ENCODE measurements at regions not wholly inside any gene's neighbourhood (a gene's known extent, or its start where the extent isn't known, plus 50 kb on each side); places are given as distances from the start of the nearest gene placed in this dataset.

DNA sequence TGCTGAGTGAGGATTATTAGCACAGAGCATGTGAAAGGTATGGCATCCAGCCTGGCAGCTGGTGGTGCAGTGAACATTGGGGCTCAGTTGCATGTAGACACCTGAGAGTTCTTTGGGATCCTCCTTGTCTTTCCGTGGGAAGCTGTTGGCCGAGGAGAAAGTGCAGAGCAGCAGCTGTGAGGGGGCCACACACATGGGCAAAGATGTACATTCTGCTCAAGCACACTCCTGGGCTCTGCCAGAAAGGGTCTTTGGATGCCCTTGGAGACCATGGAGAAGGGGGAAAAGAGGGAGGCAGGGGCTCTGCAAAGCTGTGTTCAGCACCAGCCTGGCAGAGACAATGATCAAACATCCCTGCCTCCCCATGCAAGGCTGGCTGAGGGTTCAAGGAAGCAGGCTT, 138.7 kb upstream of the PITX1 start:
- whole genome bisulfite sequencing (ENCODE audit: low lambda C conversion rate): 63% methylated on average over 2 of the region's 2 CpGs
- Histone ChIP-seq H3K4me2 (no peak overlapping the region), H3K79me2 (ENCODE audit: insufficient read depth) (no peaks in the 10 kb centered on the region), H3K27ac (ENCODE audit: low read depth in 2 of 2, low read length in 1 of 2) (no peak overlapping the region), H3K27me3 (ENCODE audit: insufficient read depth) (peaks cover 14% of the 10 kb centered on the region; the same call in 1 of the 2 replicates), H3K9me3 (no peaks in the 10 kb centered on the region), H3K4me3 (ENCODE audit: low read depth in 2 of 2, low read length in 1 of 2) (no peak overlapping the region), H3K9ac (no peak overlapping the region), H3K4me1 (ENCODE audit: control insufficient read depth in 1 of 2, insufficient read depth in 2 of 2, low read depth in 1 of 2, low read length in 1 of 2) (peaks cover 0 to 2% of the 10 kb centered on the region in 2 experiments; a peak in 1 of 4 replicates), H2AFZ (ENCODE audit: low read depth) (no peak overlapping the region), H4K20me1 (ENCODE audit: insufficient read depth) (no peaks in the 10 kb centered on the region), H3K36me3 (replicated peaks in 1 of 2; ENCODE audit: control insufficient read depth in 1 of 2, insufficient read depth in 2 of 2, low read length in 1 of 2) (no peaks in the 10 kb centered on the region), H3F3A (replicated peaks; ENCODE audit: insufficient read depth) (no peaks in the 10 kb centered on the region), H3K9me2 (no peaks in the 10 kb centered on the region)
- ChIA-PET CTCF (interaction anchor here (0.9 kb wide), 1 partner anchor 19 kb away, joined by 4 read pairs; no protein-coding TSS in a partner anchor), POLR2A (no interaction called here)
- no peak for TF ChIP-seq POLR2AphosphoS5 (IDR thresholded peaks at IDR 0.05; ENCODE audit: low read depth, low read length)
- no peak for TF ChIP-seq RFX5 (IDR thresholded peaks at IDR 0.05; ENCODE audit: low read length)
- no peak for TF ChIP-seq TCF12 (IDR thresholded peaks at IDR 0.05)
- no peak for TF ChIP-seq NFIC (IDR thresholded peaks at IDR 0.05; ENCODE audit: borderline replicate concordance)
- no peak for TF ChIP-seq PBX3 (IDR thresholded peaks at IDR 0.05)
- no peak for TF ChIP-seq MXI1 (IDR thresholded peaks at IDR 0.05; ENCODE audit: low read depth, low read length)
- TF ChIP-seq RXRA (IDR thresholded peaks at IDR 0.05; ENCODE audit: borderline replicate concordance, low read depth): no peak
- TF ChIP-seq MEF2A (IDR thresholded peaks at IDR 0.05; ENCODE audit: borderline replicate concordance, low read depth): no peak
- no peak for TF ChIP-seq EZH2phosphoT487 (IDR thresholded peaks at IDR 0.05; ENCODE audit: borderline replicate concordance, low read depth)
- no peak for TF ChIP-seq USF1 (IDR thresholded peaks at IDR 0.05; ENCODE audit: borderline replicate concordance, low read depth)
- no peak for TF ChIP-seq JUND (IDR thresholded peaks at IDR 0.05)
- TF ChIP-seq ZBTB33 (IDR thresholded peaks at IDR 0.05; ENCODE audit: borderline replicate concordance, low read depth): no peak
- no peak for DNase-seq

DNA sequence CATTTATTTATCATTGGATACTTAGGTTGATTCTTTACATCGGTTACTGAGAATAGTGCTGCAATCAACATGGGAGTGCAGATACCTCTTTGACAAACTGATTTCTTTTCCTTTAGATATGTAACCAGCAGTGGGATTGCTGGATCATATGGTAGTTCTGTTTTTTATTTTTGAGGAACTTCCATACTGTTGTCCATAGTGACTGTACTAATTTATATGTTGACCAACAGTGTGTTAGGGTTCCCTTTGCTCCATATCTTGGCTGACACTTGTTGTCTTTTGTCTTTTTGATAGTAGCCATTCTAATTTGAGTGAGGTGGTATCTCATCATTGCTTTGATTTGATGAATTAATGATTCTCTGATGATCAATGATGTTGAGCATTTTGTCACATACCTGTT, 137.3 kb upstream of the PITX1 start:
- H3K79me2 ChIP-seq (ENCODE audit: insufficient read depth): no peaks in the 10 kb centered on the region
- peaks cover 24% of the 10 kb centered on the region for H3K27me3 ChIP-seq (ENCODE audit: insufficient read depth)
- no peaks in the 10 kb centered on the region for H3K9me2 ChIP-seq
- ChIA-PET CTCF (no interaction called here), POLR2A (no interaction called here)
- WGBS (ENCODE audit: low lambda C conversion rate): 76% methylated on average over 1 of the region's 1 CpG
- no peak overlapping the region for H2AFZ ChIP-seq (ENCODE audit: low read depth)
- no peaks in the 10 kb centered on the region for H3K36me3 ChIP-seq (replicated peaks in 1 of 2; ENCODE audit: control insufficient read depth in 1 of 2, insufficient read depth in 2 of 2, low read length in 1 of 2)
- H3K4me3 ChIP-seq (ENCODE audit: low read depth in 2 of 2, low read length in 1 of 2): no peak overlapping the region
- H3K27ac ChIP-seq (ENCODE audit: low read depth in 2 of 2, low read length in 1 of 2): no peak overlapping the region
- H3K4me1 ChIP-seq (ENCODE audit: control insufficient read depth in 1 of 2, insufficient read depth in 2 of 2, low read depth in 1 of 2, low read length in 1 of 2): peaks cover 0 to 2% of the 10 kb centered on the region in 2 experiments; a peak in 1 of 4 replicates
- no peaks in the 10 kb centered on the region for H3K9me3 ChIP-seq
- H3K4me2 ChIP-seq: no peak overlapping the region
- H3K9ac ChIP-seq: no peak overlapping the region
- no peaks in the 10 kb centered on the region for H3F3A ChIP-seq (replicated peaks; ENCODE audit: insufficient read depth)
- H4K20me1 ChIP-seq (ENCODE audit: insufficient read depth): no peaks in the 10 kb centered on the region
- no peak for DNase-seq
- TF ChIP-seq TAF1 (IDR thresholded peaks at IDR 0.05; ENCODE audit: borderline replicate concordance, low read depth, low read length) (no peak), FOSL2 (IDR thresholded peaks at IDR 0.05; ENCODE audit: borderline replicate concordance, low read depth) (no peak), NRF1 (IDR thresholded peaks at IDR 0.05; ENCODE audit: low read depth, low read length) (no peak), MEF2A (IDR thresholded peaks at IDR 0.05; ENCODE audit: borderline replicate concordance, low read depth) (no peak), RXRA (IDR thresholded peaks at IDR 0.05; ENCODE audit: borderline replicate concordance, low read depth) (no peak), FOXM1 (IDR thresholded peaks at IDR 0.05; ENCODE audit: low read depth) (no peak), FOXJ3 (CRISPR knock-in tag; IDR thresholded peaks at IDR 0.05) (no peak), PBX3 (IDR thresholded peaks at IDR 0.05) (no peak), ZBTB33 (IDR thresholded peaks at IDR 0.05; ENCODE audit: borderline replicate concordance, low read depth) (no peak), SIN3A (IDR thresholded peaks at IDR 0.05; ENCODE audit: borderline replicate concordance, low read depth, low read length) (no peak), NFIC (IDR thresholded peaks at IDR 0.05; ENCODE audit: borderline replicate concordance) (no peak), EP300 (IDR thresholded peaks at IDR 0.05; ENCODE audit: borderline replicate concordance in 1 of 2, low read depth in 1 of 2, low read length in 1 of 2) (no peak), RCOR1 (IDR thresholded peaks at IDR 0.05; ENCODE audit: low read length) (no peak), POLR2AphosphoS5 (IDR thresholded peaks at IDR 0.05; ENCODE audit: low read depth, low read length) (no peak), TCF12 (IDR thresholded peaks at IDR 0.05) (no peak)
- TF ChIP-seq, protein P1, sequence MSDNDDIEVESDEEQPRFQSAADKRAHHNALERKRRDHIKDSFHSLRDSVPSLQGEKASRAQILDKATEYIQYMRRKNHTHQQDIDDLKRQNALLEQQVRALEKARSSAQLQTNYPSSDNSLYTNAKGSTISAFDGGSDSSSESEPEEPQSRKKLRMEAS (IDR thresholded peaks at IDR 0.05; ENCODE audit: low read depth): no peak
